Rectal smooth muscle tissue (tissue), 1 donor: ENCODE measurements at regions not wholly inside any gene's neighbourhood (a gene's known extent, or its start where the extent isn't known, plus 50 kb on each side); places are given as distances from the start of the nearest gene placed in this dataset.

ENCODE experiments used
- H3K27ac ChIP-seq: one replicate; pipeline ENCODE4 v1.7.0; 2013; ENCODE audit warnings: low read depth, low read length, inconsistent platforms
- H3K27me3 ChIP-seq: one replicate; pipeline ENCODE4 v1.7.0; 2013; ENCODE audit warnings: low read length; ENCODE audit not compliant: control insufficient read depth, insufficient read depth
- H3K36me3 ChIP-seq: one replicate; pipeline ENCODE4 v1.7.0; 2013; ENCODE audit warnings: low read length; ENCODE audit not compliant: control insufficient read depth, insufficient read depth
- H3K4me1 ChIP-seq: one replicate; pipeline ENCODE4 v1.7.0; 2013; ENCODE audit warnings: low read length; ENCODE audit not compliant: control insufficient read depth, insufficient read depth
- H3K4me3 ChIP-seq: one replicate; pipeline ENCODE4 v1.7.0; 2013; ENCODE audit warnings: low read length
- H3K9ac ChIP-seq: one replicate; pipeline ENCODE4 v1.7.0; 2013; ENCODE audit warnings: low read length

DNA sequence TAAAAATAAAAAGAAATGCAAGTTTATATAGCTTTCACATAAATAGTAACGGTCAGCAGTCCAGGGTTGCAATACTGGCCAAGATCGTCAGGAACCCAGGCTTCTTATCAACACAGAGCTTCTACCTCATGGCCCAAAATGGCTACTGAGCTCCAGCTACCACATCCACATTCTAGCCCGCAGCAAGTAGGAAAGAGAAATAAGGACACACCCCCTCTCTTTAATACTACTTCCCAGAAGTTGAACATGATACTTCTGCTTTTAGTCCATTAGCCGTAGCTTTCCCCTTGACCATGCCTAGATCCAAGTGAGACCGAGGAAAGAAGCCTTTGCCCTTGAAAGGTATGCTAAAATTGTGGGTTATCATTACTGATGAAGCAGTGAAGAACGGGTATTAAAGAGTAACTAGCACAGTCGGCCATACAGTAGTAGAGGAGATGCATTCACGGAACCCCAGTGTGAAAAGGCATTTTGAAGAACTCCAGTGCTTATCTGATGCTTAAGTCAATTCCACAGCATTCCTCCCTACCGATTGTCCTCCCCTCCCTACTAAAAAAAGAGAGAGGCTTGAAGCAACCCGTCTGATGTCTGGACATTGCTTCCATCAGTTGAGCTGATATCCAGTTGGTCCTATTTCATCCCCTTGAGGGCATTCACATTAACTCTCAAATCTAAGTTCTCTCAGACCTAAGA, 226.9 kb upstream of the RREB1 start:
- H3K27ac ChIP-seq: no peak overlapping the region
- no peaks in the 10 kb centered on the region for H3K4me1 ChIP-seq
- no peak overlapping the region for H3K9ac ChIP-seq
- no peak overlapping the region for H3K4me3 ChIP-seq
- no peaks in the 10 kb centered on the region for H3K36me3 ChIP-seq
- H3K27me3 ChIP-seq: no peaks in the 10 kb centered on the region

DNA sequence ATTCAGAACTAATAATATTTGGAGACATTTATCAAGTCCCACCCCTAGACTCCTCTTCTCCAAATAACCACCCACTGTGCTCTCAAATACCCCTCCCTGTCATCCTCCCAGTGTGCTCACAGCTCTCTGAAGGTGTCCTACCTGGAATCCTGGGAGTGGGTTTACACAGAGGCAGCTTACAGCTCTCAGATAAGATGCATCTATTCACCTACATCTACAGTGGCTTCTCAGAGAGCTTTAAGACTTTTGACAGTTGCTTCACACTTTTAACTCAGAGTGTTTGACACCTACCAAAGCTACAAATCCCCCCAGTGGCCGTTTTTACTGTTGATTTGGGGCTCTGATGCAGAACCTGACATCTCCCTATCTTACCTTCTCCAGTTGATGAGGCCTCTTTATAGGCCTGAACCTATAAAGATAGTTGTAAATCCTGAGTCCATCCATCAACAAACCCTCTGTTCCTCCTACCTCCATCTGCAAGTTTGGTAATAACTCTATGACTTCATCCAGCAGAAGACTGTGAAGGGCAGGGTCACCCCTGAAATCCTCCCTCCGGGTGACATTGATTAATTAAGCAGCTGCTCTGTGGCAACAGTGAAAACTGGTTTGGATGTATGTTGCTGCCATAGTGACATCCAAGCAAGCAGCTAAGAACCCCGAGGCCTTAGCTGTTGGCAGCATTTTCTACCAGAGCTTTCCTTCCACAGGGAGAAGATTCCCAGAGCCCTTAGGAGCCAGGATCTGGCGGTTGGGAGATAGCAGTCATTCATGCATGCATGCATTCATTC, 226.1 kb upstream of the RREB1 start:
- no peaks in the 10 kb centered on the region for H3K36me3 ChIP-seq
- H3K9ac ChIP-seq: no peak overlapping the region
- no peak overlapping the region for H3K27ac ChIP-seq
- H3K27me3 ChIP-seq: no peaks in the 10 kb centered on the region
- H3K4me1 ChIP-seq: no peaks in the 10 kb centered on the region
- H3K4me3 ChIP-seq: no peak overlapping the region

DNA sequence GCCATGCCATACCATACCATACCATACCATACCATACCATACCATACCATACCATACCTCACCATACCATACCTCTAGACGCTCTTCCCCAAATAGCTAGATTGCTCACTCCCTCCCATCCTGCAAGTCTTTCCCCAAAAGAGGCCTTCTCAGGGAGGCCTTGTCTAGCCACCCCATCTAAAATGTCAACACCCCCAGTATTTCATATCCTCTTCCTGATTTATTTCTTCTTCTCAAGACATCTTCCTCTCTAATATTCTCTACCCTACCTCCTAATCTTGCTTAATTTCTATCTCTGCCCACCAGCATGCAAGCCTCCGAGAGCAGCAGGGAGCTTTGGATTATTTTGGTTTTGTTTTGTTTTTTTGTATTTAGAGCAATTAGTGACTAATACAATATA, 225.2 kb upstream of the RREB1 start:
- Histone ChIP-seq H3K4me1 (no peaks in the 10 kb centered on the region), H3K27me3 (no peaks in the 10 kb centered on the region), H3K27ac (no peak overlapping the region), H3K4me3 (no peak overlapping the region), H3K9ac (no peak overlapping the region), H3K36me3 (no peaks in the 10 kb centered on the region)

DNA sequence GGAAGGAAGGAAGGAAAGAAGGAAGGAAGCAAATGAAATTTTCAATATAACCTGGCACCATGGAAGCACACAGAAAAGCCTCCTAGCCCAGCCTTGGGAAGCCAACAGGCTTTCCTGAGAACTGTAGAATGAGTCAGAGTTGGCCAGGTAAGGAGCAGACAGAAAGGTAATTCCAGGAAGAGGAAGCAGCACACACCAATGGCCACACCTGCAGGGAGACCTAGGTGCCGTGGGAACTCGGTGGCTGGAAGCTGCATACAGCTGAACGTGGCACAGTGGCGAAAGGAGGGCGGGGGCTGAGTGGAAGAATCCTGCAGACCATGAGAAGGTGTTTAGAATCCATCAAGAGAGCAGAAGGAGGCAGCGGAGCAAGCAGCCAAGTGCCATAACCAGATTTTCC, 224.8 kb upstream of the RREB1 start:
- H3K4me3 ChIP-seq: no peak overlapping the region
- H3K27ac ChIP-seq: no peak overlapping the region
- no peak overlapping the region for H3K9ac ChIP-seq

DNA sequence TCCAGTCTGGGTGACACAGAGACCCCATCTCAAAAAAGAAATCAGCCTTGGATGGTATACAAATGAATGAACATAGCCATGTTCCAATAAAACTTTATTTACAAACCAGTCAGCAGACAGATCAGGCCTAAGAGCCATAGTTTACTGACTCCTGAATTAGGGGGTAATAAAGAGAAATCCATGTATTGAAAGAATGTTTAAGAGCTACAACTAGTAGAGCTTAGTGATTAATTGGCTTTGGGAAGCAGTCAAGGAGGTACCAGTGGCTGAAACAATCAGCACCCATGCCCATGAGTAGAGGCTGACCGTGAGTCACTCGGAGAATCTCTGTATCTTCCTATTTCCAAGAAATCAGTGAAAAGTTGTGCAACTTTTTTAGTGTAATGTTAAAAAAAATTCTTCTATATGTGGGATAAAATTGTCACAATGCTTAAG, 223.6 kb upstream of the RREB1 start:
- no peaks in the 10 kb centered on the region for H3K4me1 ChIP-seq

More for the DNA sequence above, 224.8 kb upstream of the RREB1 start:
- Histone ChIP-seq H3K36me3 (no peaks in the 10 kb centered on the region), H3K4me1 (no peaks in the 10 kb centered on the region), H3K27me3 (no peaks in the 10 kb centered on the region)

DNA sequence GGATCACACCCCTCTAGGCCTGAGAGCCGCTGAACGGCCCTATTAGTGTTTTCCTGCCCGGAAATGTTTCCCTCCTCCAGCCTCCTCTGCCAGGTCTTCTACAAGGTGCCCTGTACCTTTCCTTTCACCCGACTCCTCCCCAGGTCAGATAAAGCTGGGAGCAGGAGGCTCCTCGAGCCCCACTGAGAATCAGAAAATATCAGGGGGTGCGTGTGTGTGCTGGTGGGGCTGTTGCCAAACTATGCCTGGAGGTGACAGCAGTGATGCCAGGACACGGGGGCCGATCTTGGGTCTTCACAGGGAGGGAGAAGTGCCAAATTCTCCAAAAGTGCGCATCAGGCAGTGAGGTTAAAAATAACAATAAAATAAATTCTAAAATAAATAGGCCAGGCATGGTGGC, 222.8 kb upstream of the RREB1 start:
- H3K27me3 ChIP-seq: no peaks in the 10 kb centered on the region
- H3K4me3 ChIP-seq: no peak overlapping the region
- H3K27ac ChIP-seq: no peak overlapping the region
- no peaks in the 10 kb centered on the region for H3K4me1 ChIP-seq
- no peak overlapping the region for H3K9ac ChIP-seq
- H3K36me3 ChIP-seq: no peaks in the 10 kb centered on the region

More for the DNA sequence above, 223.6 kb upstream of the RREB1 start:
- no peak overlapping the region for H3K9ac ChIP-seq
- H3K4me3 ChIP-seq: no peak overlapping the region
- no peak overlapping the region for H3K27ac ChIP-seq
- no peaks in the 10 kb centered on the region for H3K36me3 ChIP-seq
- no peaks in the 10 kb centered on the region for H3K27me3 ChIP-seq

DNA sequence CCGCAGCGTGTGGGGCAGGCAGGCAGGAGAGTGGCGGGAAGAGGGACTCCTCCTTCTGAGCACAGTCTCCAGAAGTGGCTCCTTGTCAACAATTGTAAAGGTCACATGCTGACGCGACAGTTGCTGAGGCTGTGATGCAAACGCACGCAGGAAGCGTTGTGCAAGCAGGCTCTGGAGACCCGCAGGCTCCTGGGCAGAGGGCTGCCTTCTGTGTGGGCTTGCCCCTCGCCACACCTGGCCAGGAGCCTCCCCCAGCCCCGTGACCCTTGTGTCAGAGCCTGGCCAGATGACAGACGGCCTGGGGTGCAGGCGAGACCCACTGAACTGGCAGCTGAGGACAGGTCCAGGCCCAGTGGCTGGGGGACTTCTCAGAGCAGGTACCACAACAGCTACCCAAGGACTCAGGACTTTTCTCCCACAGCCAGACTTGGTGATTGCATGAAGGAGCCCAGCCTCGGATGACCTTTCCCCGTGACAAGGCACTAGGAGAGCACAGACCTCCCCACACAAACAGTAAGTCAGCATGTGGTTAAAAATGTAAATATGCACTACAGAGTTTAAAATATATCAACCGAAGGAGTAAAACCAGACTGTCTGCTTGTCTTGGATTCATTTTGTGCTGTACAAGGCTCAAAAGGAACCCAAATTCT, 222.1 kb upstream of the RREB1 start:
- Histone ChIP-seq H3K4me1 (no peaks in the 10 kb centered on the region), H3K4me3 (no peak overlapping the region), H3K27me3 (no peaks in the 10 kb centered on the region), H3K9ac (no peak overlapping the region), H3K27ac (no peak overlapping the region), H3K36me3 (no peaks in the 10 kb centered on the region)

DNA sequence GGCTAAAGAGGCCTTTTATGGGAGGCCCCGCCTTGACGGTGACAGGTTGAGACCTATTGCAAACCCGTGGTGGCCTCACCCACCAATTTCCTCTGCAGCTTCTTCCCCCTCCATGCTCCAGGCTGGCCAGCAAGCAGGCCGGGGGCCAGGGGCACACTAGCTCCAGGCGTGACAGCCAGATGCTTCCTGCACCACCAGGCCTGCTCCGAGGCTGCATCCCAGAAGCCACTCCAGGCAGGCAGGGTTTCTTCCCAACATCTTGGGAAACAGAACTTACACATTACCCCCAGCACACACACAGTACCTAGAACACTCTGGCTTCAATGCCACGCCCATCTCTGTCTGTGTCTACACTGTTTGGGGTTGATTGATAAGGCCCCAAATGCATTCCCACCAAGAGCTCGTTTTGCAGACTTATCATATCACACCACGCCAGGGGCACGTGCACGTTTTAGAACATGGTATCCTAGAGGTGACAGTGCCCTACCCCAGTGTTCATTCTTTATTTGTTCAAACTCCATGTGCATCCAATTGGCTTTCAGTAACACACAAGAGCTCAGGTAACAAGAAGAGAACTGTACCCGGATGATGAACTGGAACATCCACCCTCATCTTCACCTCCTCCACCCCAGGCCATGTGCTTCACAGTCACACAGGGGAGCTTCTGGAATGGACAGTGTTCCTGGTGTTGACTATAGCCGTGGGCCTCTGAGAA, 221.4 kb upstream of the RREB1 start:
- Histone ChIP-seq H3K9ac (no peak overlapping the region), H3K4me1 (no peaks in the 10 kb centered on the region), H3K4me3 (no peak overlapping the region), H3K36me3 (no peaks in the 10 kb centered on the region), H3K27me3 (no peaks in the 10 kb centered on the region), H3K27ac (no peak overlapping the region)

DNA sequence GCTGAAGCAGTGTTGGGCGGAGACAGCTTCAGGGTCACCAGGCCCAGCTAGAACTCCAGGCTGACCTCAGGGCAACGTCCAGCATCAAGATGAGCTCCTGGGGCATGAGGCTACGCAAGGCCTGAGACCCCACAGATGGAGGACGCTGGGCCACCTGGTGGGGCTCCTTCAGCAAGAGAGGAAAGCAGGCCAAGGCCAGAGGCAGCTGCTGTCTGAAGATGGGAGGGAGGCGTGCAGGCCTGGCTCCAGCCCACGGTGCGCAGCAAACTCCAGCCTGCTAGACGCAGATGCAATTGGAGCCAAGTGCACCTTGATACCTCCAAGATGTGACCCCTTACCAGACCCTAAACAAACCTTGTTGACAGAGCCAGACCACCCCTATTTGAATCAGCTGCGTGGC, 220.9 kb upstream of the RREB1 start:
- H3K27ac ChIP-seq: no peak overlapping the region
- H3K4me1 ChIP-seq: no peaks in the 10 kb centered on the region
- H3K9ac ChIP-seq: no peak overlapping the region
- H3K27me3 ChIP-seq: no peaks in the 10 kb centered on the region
- H3K36me3 ChIP-seq: no peaks in the 10 kb centered on the region
- H3K4me3 ChIP-seq: no peak overlapping the region

DNA sequence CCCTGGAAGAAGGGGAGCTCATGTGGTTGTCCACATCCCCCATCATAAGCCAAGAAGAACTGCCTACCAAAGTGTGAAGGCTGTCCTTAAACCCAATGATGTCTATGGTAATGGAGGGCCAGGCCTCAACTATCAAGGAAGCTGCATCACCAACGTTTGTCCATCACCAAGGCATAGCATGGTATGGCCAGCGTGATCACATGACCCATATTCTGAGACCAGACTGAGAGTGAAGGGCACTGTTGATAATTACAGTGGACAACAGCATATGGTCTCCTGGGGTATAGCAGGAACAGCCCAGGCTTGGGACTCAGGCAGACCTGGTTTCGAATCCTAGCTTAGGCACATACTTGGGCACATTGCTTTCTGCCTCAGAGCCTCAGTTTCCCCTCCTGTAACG, 218.2 kb upstream of the RREB1 start:
- Histone ChIP-seq H3K27ac (no peak overlapping the region), H3K9ac (no peak overlapping the region), H3K4me3 (no peak overlapping the region), H3K27me3 (no peaks in the 10 kb centered on the region), H3K4me1 (no peaks in the 10 kb centered on the region), H3K36me3 (no peaks in the 10 kb centered on the region)

DNA sequence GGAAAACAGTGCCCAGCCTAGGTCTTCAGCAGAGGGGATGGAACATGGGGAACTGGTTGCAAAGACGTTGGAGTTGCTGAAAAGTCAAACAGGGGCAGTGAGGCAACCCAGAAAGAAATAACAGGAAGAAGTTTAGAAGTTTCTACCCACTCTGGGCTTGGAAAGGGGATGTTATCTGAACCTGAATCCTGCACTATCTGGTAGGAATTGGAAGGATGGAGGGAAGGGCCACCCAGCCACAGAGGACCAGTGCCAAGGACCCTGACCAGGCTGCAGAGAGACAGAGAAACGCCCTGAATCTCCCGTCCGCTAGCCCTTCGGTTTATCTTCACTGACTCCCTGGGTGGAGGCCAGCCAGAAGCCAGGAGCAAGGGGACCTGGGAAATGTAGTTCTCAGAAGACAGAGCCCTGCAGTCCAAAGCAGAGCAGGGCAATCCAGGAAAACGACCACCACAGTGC, 217.3 kb upstream of the RREB1 start:
- Histone ChIP-seq H3K4me3 (no peak overlapping the region), H3K9ac (no peak overlapping the region), H3K4me1 (no peaks in the 10 kb centered on the region), H3K27ac (no peak overlapping the region), H3K36me3 (no peaks in the 10 kb centered on the region), H3K27me3 (no peaks in the 10 kb centered on the region)

DNA sequence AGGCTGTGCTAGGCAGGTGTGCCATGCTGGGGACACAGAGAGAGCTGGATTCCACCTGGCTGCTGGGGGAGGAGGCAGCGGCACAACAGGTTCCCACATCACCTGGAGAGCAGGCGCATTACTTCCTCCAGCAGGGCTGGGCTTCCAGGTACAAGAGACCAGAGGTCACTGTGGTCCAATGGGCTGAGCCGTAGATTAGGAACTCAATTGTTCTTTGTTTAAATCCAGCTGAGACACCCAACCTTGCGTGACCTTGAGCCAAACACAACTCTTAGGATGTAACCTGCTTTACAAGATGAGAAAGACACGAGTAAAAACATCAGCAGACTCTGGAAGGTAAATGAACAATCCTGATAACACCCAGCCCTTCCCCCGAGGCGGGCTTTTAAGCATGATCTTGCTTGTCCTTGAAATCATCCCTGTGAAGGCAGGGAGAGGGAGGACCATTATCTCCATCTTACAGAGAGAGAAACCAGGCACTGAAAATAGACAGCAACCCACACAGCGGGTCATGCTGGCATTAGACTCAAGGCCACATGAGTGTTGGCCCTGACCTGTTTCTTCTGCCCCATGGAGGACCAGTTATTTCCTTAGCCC, 216.5 kb upstream of the RREB1 start:
- Histone ChIP-seq H3K27ac (no peak overlapping the region), H3K9ac (no peak overlapping the region), H3K36me3 (no peaks in the 10 kb centered on the region), H3K27me3 (no peaks in the 10 kb centered on the region), H3K4me1 (no peaks in the 10 kb centered on the region), H3K4me3 (no peak overlapping the region)
